Esophagus muscularis mucosa (tissue), 4 donors: ENCODE measurements at regions not wholly inside any gene's neighbourhood (a gene's known extent, or its start where the extent isn't known, plus 50 kb on each side); places are given as distances from the start of the nearest gene placed in this dataset.
A peak's percentile ranks its signal among the peaks of the same experiment; 100 is the strongest.

Experiments used
- DNase-seq: peaks from one replicate; pipeline ENCODE4 v3.0.0-alpha.2; 2017; ENCODE audit errors: extremely low spot score
- H3K27ac ChIP-seq, 4 donors: fragments of 200-600 bp; sonication (generic); replicated peaks in 1 of 4; 1 replicate in 3 of 4; 2 replicates in 1 of 4; pipeline ENCODE4 v1.5.1; 2016 to 2019; ENCODE audit warnings: mild to moderate bottlenecking in 1 of 4
- H3K27me3 ChIP-seq, 4 donors: fragments of 200-600 bp; sonication (generic); one replicate each; pipeline versions ENCODE4 v1.5.1 to v1.6.0; 2016 to 2019
- H3K36me3 ChIP-seq, 4 donors: fragments of 200-600 bp; sonication (generic); one replicate each; pipeline ENCODE4 v1.5.1; 2016 to 2019
- H3K4me1 ChIP-seq, 4 donors: fragments of 200-600 bp; sonication (generic); one replicate each; pipeline ENCODE4 v1.5.1; 2016 to 2019
- H3K4me3 ChIP-seq, 4 donors: fragments of 200-600 bp; sonication (generic); 1 replicate in 2 of 4; 2 replicates in 2 of 4; pipeline ENCODE4 v1.5.1; 2016 to 2019; ENCODE audit warnings: mild to moderate bottlenecking in 4 of 4, moderate library complexity in 1 of 4
- H3K9me3 ChIP-seq, 4 donors: fragments of 200-600 bp; sonication (generic); 1 replicate in 3 of 4; 2 replicates in 1 of 4; pipeline ENCODE4 v1.5.1; 2016 to 2019
- EP300 ChIP-seq: sonication (generic); formaldehyde crosslinking; IDR thresholded peaks from one replicate; pipeline ENCODE4 v1.6.1; 2017; ENCODE audit warnings: antibody characterized with exemption
- POLR2A ChIP-seq: fragments of 450-650 bp; IDR thresholded peaks from one replicate; pipeline ENCODE4 v1.6.1; 2017; ENCODE audit warnings: antibody characterized with exemption, moderate library complexity, mild to moderate bottlenecking, low read depth
- POLR2AphosphoS5 ChIP-seq, 2 donors: sonication (generic); formaldehyde crosslinking; IDR thresholded peaks; one replicate each; pipeline ENCODE4 v1.6.1; 2017; ENCODE audit warnings: antibody characterized with exemption in 2 of 2
- whole genome bisulfite sequencing: methylation state at CpG from one replicate; pipeline ENCODE4 v1.1.5; 2018; 5-methylcytosine and 5-hydroxymethylcytosine counted together
- intact Hi-C: fragments of 100-400 bp; cut with DNase I; formaldehyde crosslinking; loops from one replicate; pipeline ENCODE4 v1.15.1; 2023
- TF ChIP-seq, protein P1 (sequence below), 3 experiments: fragments of 200-600 bp in 2 of 3; fragments of 450-650 bp in 1 of 3; sonication (generic) in 2 of 3; IDR thresholded peaks; one replicate each; pipeline ENCODE4 v1.5.1; 2017 to 2019; ENCODE audit warnings: antibody characterized with exemption in 3 of 3, mild to moderate bottlenecking in 2 of 3, moderate library complexity in 1 of 3

DNA sequence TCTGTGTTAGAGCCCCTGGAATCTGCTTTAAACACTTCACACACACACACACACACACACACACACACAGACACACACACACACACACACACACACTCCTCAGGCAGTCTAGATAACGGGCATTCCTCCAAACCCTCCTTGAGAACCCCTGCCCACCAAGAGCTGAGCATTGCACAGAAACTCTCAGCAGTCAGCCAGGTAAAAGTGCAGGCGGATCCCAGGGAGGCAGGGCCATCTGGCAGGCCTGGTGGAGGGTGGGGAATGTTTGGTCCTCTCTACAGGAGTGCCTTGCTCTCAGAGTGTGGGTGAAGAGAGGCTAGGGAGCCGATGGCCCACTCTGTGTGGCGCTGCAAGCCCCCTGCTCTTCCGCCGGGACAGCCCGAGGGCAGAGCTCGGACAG lies 190.2 kb downstream of the BUD13 start:
- 80% methylated on average over 7 of the region's 8 CpGs for WGBS

DNA sequence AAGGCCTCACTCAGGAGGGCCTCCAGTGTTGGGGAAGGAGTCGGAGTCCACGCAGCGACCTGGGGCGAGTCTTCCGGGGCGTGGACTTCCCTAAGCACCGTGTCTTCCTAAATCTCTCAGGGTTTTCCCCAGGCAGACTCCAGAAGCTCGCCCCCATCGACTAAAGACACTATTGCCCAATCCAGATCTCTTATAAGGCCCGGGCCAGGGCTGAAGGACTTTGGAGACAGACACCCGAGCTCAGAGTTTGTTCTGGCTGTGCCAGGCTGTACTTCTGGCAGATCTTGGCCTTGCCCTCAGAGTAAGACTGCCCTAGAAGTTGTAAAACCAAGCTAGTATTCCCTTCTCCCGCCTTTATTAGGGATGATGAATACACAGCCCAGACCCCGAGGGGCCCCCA lies 191.4 kb downstream of the BUD13 start:
- intact Hi-C loops, result no loop called here

More for the DNA sequence above, 190.2 kb downstream of the BUD13 start:
- H3K27me3 ChIP-seq, result peaks cover 0 to 75% (median 20%) of the 10 kb centered on the region in 4 donors
- H3K4me1 ChIP-seq, result peaks cover 0 to 25% (median 21%) of the 10 kb centered on the region in 4 donors
- no peaks in the 10 kb centered on the region for H3K9me3 ChIP-seq
- no peak overlapping the region for H3K4me3 ChIP-seq
- H3K27ac ChIP-seq, result no peak overlapping the region
- no peak for DNase-seq
- intact Hi-C loops, result no loop called here
- TF ChIP-seq, protein P1, sequence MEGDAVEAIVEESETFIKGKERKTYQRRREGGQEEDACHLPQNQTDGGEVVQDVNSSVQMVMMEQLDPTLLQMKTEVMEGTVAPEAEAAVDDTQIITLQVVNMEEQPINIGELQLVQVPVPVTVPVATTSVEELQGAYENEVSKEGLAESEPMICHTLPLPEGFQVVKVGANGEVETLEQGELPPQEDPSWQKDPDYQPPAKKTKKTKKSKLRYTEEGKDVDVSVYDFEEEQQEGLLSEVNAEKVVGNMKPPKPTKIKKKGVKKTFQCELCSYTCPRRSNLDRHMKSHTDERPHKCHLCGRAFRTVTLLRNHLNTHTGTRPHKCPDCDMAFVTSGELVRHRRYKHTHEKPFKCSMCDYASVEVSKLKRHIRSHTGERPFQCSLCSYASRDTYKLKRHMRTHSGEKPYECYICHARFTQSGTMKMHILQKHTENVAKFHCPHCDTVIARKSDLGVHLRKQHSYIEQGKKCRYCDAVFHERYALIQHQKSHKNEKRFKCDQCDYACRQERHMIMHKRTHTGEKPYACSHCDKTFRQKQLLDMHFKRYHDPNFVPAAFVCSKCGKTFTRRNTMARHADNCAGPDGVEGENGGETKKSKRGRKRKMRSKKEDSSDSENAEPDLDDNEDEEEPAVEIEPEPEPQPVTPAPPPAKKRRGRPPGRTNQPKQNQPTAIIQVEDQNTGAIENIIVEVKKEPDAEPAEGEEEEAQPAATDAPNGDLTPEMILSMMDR (IDR thresholded peaks at IDR 0.05), result no peak
- no peak for TF ChIP-seq POLR2AphosphoS5 (IDR thresholded peaks at IDR 0.05)
- TF ChIP-seq EP300, result no peak
- no peak for TF ChIP-seq POLR2A
- no peaks in the 10 kb centered on the region for H3K36me3 ChIP-seq

DNA sequence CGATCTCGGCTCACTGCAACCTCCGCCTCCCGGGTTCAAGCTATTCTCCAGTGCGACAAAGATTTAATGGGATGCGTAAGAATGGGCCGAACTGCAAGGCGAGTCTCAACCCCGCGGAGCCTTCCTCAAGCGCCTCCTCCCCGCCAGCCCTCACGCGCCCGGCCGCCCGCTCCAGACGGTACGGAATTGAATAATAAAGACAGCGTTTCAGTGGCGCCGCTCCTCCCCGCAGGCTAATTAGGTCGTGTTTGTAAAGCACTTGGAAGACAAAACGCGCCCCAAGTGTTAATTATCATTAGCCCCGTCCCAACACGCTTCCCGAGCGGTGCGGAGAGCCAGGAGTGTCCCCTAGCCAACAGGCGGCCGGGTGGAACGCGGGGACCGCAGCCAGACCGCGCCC lies 192.0 kb downstream of the BUD13 start:
- H3K4me3 ChIP-seq, result peak overlapping the region in 2 of 4 donors; percentile 24 to 36
- H3K27me3 ChIP-seq, result peaks cover 0 to 84% (median 20%) of the 10 kb centered on the region in 4 donors
- DNase-seq, result no peak
- WGBS, result 12% methylated on average over 30 of the region's 38 CpGs
- no peak overlapping the region for H3K27ac ChIP-seq
- no peak for TF ChIP-seq POLR2A
- peaks cover 0 to 25% (median 21%) of the 10 kb centered on the region in 4 donors for H3K4me1 ChIP-seq
- no peaks in the 10 kb centered on the region for H3K36me3 ChIP-seq
- no peaks in the 10 kb centered on the region for H3K9me3 ChIP-seq
- intact Hi-C loops, result no loop called here

More for the DNA sequence above, 191.4 kb downstream of the BUD13 start:
- TF ChIP-seq POLR2A, result no peak
- TF ChIP-seq EP300, result no peak
- TF ChIP-seq, protein P1 (IDR thresholded peaks at IDR 0.05), result no peak
- no peak for TF ChIP-seq POLR2AphosphoS5 (IDR thresholded peaks at IDR 0.05)
- Histone ChIP-seq H3K9me3 (no peaks in the 10 kb centered on the region), H3K36me3 (no peaks in the 10 kb centered on the region), H3K27ac (no peak overlapping the region), H3K4me1 (peaks cover 0 to 25% (median 21%) of the 10 kb centered on the region in 4 donors), H3K4me3 (no peak overlapping the region), H3K27me3 (peaks cover 0 to 83% (median 20%) of the 10 kb centered on the region in 4 donors)
- DNase-seq, result no peak
- 54% methylated on average over 6 of the region's 13 CpGs for WGBS

GRCh38 chr11:116579857-116580727 lies 192.7 kb downstream of the BUD13 start:
- Histone ChIP-seq H3K9me3 (no peaks in the 10 kb centered on the region), H3K4me3 (peak overlapping the region in 2 of 4 donors; percentile 24 to 36), H3K27ac (no peak overlapping the region), H3K27me3 (peaks cover 0 to 84% (median 20%) of the 10 kb centered on the region in 4 donors), H3K4me1 (peaks cover 0 to 25% (median 21%) of the 10 kb centered on the region in 4 donors), H3K36me3 (no peaks in the 10 kb centered on the region)
- TF ChIP-seq POLR2A (no peak), POLR2AphosphoS5 (IDR thresholded peaks at IDR 0.05) (no peak), EP300 (no peak)
- TF ChIP-seq, protein P1 (IDR thresholded peaks at IDR 0.05), result no peak
- WGBS, result 6% methylated on average over 43 of the region's 76 CpGs
- intact Hi-C loops, result no loop called here
- DNase-seq, result no peak

GRCh38 chr11:116579031-116579653 lies 193.6 kb downstream of the BUD13 start:
- peaks cover 0 to 25% (median 21%) of the 10 kb centered on the region in 4 donors for H3K4me1 ChIP-seq
- DNase-seq, result no peak
- H3K9me3 ChIP-seq, result no peaks in the 10 kb centered on the region
- intact Hi-C loops, result no loop called here
- TF ChIP-seq EP300 (no peak), POLR2AphosphoS5 (IDR thresholded peaks at IDR 0.05) (no peak), POLR2A (no peak)
- TF ChIP-seq, protein P1 (IDR thresholded peaks at IDR 0.05), result no peak
- H3K4me3 ChIP-seq, result no peak overlapping the region
- H3K36me3 ChIP-seq, result no peaks in the 10 kb centered on the region
- WGBS, result 23% methylated on average over 9 of the region's 9 CpGs
- peaks cover 0 to 75% (median 20%) of the 10 kb centered on the region in 4 donors for H3K27me3 ChIP-seq
- H3K27ac ChIP-seq, result no peak overlapping the region
